SK-N-SH treated with all-trans-retinoic acid at 6 μM for 48 hours (cell line): ENCODE measurements at regions not wholly inside any gene's neighbourhood (a gene's known extent, or its start where the extent isn't known, plus 50 kb on each side); places are given as distances from the start of the nearest gene placed in this dataset.

Experiments
- ATAC-seq: fragments of 200-7000 bp; cut with Tn5 transposase; 3 replicates; pipeline ENCODE4 v1.9.1; 2020; ENCODE audit warnings: mild to moderate bottlenecking, moderate library complexity
- ARNTL ChIP-seq: fragments of 450-650 bp; formaldehyde crosslinking; IDR thresholded peaks from 2 replicates; pipeline ENCODE4 v1.5.0; 2020; ENCODE audit warnings: low read depth, mild to moderate bottlenecking, moderate library complexity, borderline replicate concordance
- BACH2 ChIP-seq: fragments of 250-450 bp; sonication (Bioruptor Pico); IDR thresholded peaks from 2 replicates; pipeline ENCODE4 v1.9.0; 2021; ENCODE audit warnings: mild to moderate bottlenecking, borderline replicate concordance
- CREB5 ChIP-seq: fragments of 250-450 bp; sonication (Bioruptor Pico); IDR thresholded peaks from 2 replicates; pipeline ENCODE4 v1.5.1; 2020; ENCODE audit warnings: low read depth, mild to moderate bottlenecking, moderate library complexity
- CSDC2 ChIP-seq: fragments of 250-450 bp; sonication (Bioruptor Pico); IDR thresholded peaks from 2 replicates; pipeline ENCODE4 v1.5.0; 2020; ENCODE audit warnings: mild to moderate bottlenecking, moderate library complexity
- CSRNP3 ChIP-seq: fragments of 250-450 bp; sonication (Bioruptor Pico); IDR thresholded peaks from 2 replicates; pipeline ENCODE4 v1.5.1; 2021; ENCODE audit warnings: mild to moderate bottlenecking, moderate library complexity
- ESRRG ChIP-seq: fragments of 250-450 bp; sonication (Bioruptor Pico); IDR thresholded peaks from 2 replicates; pipeline ENCODE4 v1.6.1; 2021; ENCODE audit warnings: mild to moderate bottlenecking
- GLIS3 ChIP-seq: fragments of 250-450 bp; sonication (Bioruptor Pico); IDR thresholded peaks from 2 replicates; pipeline ENCODE4 v1.5.0; 2020; ENCODE audit warnings: mild to moderate bottlenecking, moderate library complexity
- ISL1 ChIP-seq: fragments of 250-450 bp; sonication (Bioruptor Pico); IDR thresholded peaks from 2 replicates; pipeline ENCODE4 v2.1.2; 2022; ENCODE audit warnings: mild to moderate bottlenecking, moderate library complexity
- OSR1 ChIP-seq: fragments of 250-450 bp; sonication (Bioruptor Pico); IDR thresholded peaks from 2 replicates; pipeline ENCODE4 v1.8.0; 2022; ENCODE audit warnings: moderate library complexity, mild to moderate bottlenecking, inconsistent platforms
- PPARA ChIP-seq: fragments of 250-450 bp; sonication (Bioruptor Pico); IDR thresholded peaks from 2 replicates; pipeline ENCODE4 v1.5.0; 2020; ENCODE audit warnings: mild to moderate bottlenecking, borderline replicate concordance
- RARB ChIP-seq: fragments of 250-450 bp; sonication (Bioruptor Pico); IDR thresholded peaks from 2 replicates; pipeline ENCODE4 v1.8.0; 2021; ENCODE audit warnings: mild to moderate bottlenecking, moderate library complexity
- SNAI2 ChIP-seq: fragments of 250-450 bp; sonication (Bioruptor Pico); IDR thresholded peaks from 2 replicates; pipeline ENCODE4 v1.5.0; 2020; ENCODE audit warnings: mild to moderate bottlenecking, moderate library complexity
- TCF4 ChIP-seq: fragments of 250-450 bp; sonication (Bioruptor Pico); IDR thresholded peaks from 2 replicates; pipeline ENCODE4 v1.8.0; 2021; ENCODE audit warnings: mild to moderate bottlenecking, moderate library complexity, borderline replicate concordance
- TOX ChIP-seq: fragments of 250-450 bp; sonication (Bioruptor Pico); IDR thresholded peaks from 2 replicates; pipeline ENCODE4 v1.8.0; 2021; ENCODE audit warnings: mild to moderate bottlenecking, moderate library complexity, borderline replicate concordance
- TSHZ2 ChIP-seq: fragments of 250-450 bp; sonication (Bioruptor Pico); IDR thresholded peaks from 2 replicates; pipeline ENCODE4 v1.5.0; 2020; ENCODE audit warnings: mild to moderate bottlenecking, moderate library complexity
- ZC3H10 ChIP-seq: fragments of 250-450 bp; sonication (Bioruptor Pico); IDR thresholded peaks from 2 replicates; pipeline ENCODE4 v1.5.1; 2021; ENCODE audit warnings: mild to moderate bottlenecking, moderate library complexity
- ZFP3 ChIP-seq: fragments of 250-450 bp; sonication (Bioruptor Pico); IDR thresholded peaks from 2 replicates; pipeline ENCODE4 v1.5.0; 2020; ENCODE audit warnings: mild to moderate bottlenecking, moderate library complexity
- ZFP30 ChIP-seq: fragments of 450-650 bp; formaldehyde crosslinking; IDR thresholded peaks from 2 replicates; pipeline ENCODE4 v1.5.0; 2022; ENCODE audit warnings: mild to moderate bottlenecking, moderate library complexity
- ZNF565 ChIP-seq: fragments of 450-650 bp; formaldehyde crosslinking; conservative IDR thresholded peaks from 2 replicates; pipeline ENCODE4 v1.5.0; 2020; ENCODE audit warnings: low read depth, mild to moderate bottlenecking, moderate library complexity
- ZNF70 ChIP-seq: fragments of 450-650 bp; formaldehyde crosslinking; IDR thresholded peaks from 2 replicates; pipeline ENCODE4 v1.5.0; 2020; ENCODE audit warnings: mild to moderate bottlenecking, moderate library complexity
- ZNF8 ChIP-seq: fragments of 450-650 bp; formaldehyde crosslinking; IDR thresholded peaks from 2 replicates; pipeline ENCODE4 v1.5.0; 2020; ENCODE audit warnings: mild to moderate bottlenecking, moderate library complexity

- TF ChIP-seq TOX (no peak), SNAI2 (no peak), TCF4 (CRISPR knock-in tag) (no peak), ARNTL (no peak), ZFP30 (CRISPR knock-in tag) (no peak), ZNF565 (CRISPR knock-in tag) (no peak), ISL1 (CRISPR knock-in tag) (no peak), BACH2 (CRISPR knock-in tag) (no peak), ESRRG (CRISPR knock-in tag) (no peak), ZFP3 (no peak)
Measured at GRCh38 chr6:114445846-114446245, 103.0 kb upstream of the HS3ST5 start.

GRCh38 chr6:114439411-114439810 is 96.6 kb upstream of the HS3ST5 start:
- no peak for ATAC-seq
- TF ChIP-seq TOX (no peak), TCF4 (CRISPR knock-in tag) (no peak), ZNF8 (CRISPR knock-in tag) (no peak), ZC3H10 (CRISPR knock-in tag) (no peak), GLIS3 (CRISPR knock-in tag) (no peak), CSDC2 (CRISPR knock-in tag) (no peak), CSRNP3 (CRISPR knock-in tag) (no peak), SNAI2 (no peak), ARNTL (no peak), ZNF565 (CRISPR knock-in tag) (no peak), OSR1 (CRISPR knock-in tag) (no peak)

More at GRCh38 chr6:114445846-114446245, 103.0 kb upstream of the HS3ST5 start:
- ATAC-seq, result no peak

GRCh38 chr6:114437235-114437634 is 94.4 kb upstream of the HS3ST5 start:
- no peak for ATAC-seq
- no peak for TF ChIP-seq OSR1 (CRISPR knock-in tag)
- no peak for TF ChIP-seq GLIS3 (CRISPR knock-in tag)
- TF ChIP-seq ZNF8 (CRISPR knock-in tag), result no peak
- no peak for TF ChIP-seq CSRNP3 (CRISPR knock-in tag)
- TF ChIP-seq BACH2 (CRISPR knock-in tag), result no peak
- no peak for TF ChIP-seq ZNF70 (CRISPR knock-in tag)
- no peak for TF ChIP-seq ISL1 (CRISPR knock-in tag)
- no peak for TF ChIP-seq TSHZ2 (CRISPR knock-in tag)
- no peak for TF ChIP-seq PPARA (CRISPR knock-in tag)
- TF ChIP-seq ZFP30 (CRISPR knock-in tag), result no peak
- no peak for TF ChIP-seq ESRRG (CRISPR knock-in tag)

- TF ChIP-seq ZNF565 (CRISPR knock-in tag) (no peak), RARB (CRISPR knock-in tag) (no peak), PPARA (CRISPR knock-in tag) (no peak), GLIS3 (CRISPR knock-in tag) (no peak), ESRRG (CRISPR knock-in tag) (no peak), ZC3H10 (CRISPR knock-in tag) (no peak), TCF4 (CRISPR knock-in tag) (no peak), CREB5 (CRISPR knock-in tag) (no peak), CSRNP3 (CRISPR knock-in tag) (no peak), ZNF70 (CRISPR knock-in tag) (no peak), TSHZ2 (CRISPR knock-in tag) (no peak)
- no peak for ATAC-seq
Measured at GRCh38 chr6:114436691-114437090, 93.9 kb upstream of the HS3ST5 start.
